H1 (cell line): ENCODE measurements at regions not wholly inside any gene's neighbourhood (a gene's known extent, or its start where the extent isn't known, plus 50 kb on each side); places are given as distances from the start of the nearest gene placed in this dataset.

Experiments
- CHD2 ChIP-seq: IDR thresholded peaks from 2 replicates; pipeline ENCODE4 v1.6.1; 2012; ENCODE audit warnings: low read length, improper control_type of control experiment
- KDM5A ChIP-seq: fragments of 200-600 bp; IDR thresholded peaks from 2 replicates; pipeline ENCODE4 v1.7.1; 2012; ENCODE audit warnings: mild to moderate bottlenecking, low read length, inconsistent platforms, mixed read lengths
- POLR2AphosphoS5 ChIP-seq: IDR thresholded peaks from 2 replicates; pipeline ENCODE4 v1.6.1; 2011; ENCODE audit warnings: low read depth, low read length
- SIRT6 ChIP-seq: IDR thresholded peaks from one replicate; pipeline ENCODE4 v1.7.1; 2012; ENCODE audit warnings: low read length, inconsistent platforms
- TF ChIP-seq, protein P1 (sequence below): fragments of 300-600 bp; sonication (generic); IDR thresholded peaks from 2 replicates; pipeline ENCODE4 v1.7.1; 2012; ENCODE audit warnings: low read length, moderate library complexity, mild to moderate bottlenecking, inconsistent platforms; ENCODE audit not compliant: insufficient replicate concordance

DNA sequence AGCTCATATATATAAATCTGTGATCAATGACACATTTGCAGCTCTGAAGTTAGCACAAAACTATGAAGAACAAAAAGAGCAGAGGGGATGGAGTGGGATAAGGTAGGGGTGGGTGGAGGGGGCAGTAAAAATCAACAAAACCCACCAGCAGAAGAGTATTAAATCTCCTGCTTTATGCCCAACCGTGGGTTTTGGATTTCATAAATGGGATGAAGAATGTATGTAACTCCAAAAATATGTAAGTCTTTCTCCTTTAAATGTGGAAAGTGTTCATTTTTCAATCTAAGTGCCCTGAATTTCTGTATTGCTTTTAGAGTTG is 480.3 kb upstream of the MARCKS start (continued):
- TF ChIP-seq, protein P1, sequence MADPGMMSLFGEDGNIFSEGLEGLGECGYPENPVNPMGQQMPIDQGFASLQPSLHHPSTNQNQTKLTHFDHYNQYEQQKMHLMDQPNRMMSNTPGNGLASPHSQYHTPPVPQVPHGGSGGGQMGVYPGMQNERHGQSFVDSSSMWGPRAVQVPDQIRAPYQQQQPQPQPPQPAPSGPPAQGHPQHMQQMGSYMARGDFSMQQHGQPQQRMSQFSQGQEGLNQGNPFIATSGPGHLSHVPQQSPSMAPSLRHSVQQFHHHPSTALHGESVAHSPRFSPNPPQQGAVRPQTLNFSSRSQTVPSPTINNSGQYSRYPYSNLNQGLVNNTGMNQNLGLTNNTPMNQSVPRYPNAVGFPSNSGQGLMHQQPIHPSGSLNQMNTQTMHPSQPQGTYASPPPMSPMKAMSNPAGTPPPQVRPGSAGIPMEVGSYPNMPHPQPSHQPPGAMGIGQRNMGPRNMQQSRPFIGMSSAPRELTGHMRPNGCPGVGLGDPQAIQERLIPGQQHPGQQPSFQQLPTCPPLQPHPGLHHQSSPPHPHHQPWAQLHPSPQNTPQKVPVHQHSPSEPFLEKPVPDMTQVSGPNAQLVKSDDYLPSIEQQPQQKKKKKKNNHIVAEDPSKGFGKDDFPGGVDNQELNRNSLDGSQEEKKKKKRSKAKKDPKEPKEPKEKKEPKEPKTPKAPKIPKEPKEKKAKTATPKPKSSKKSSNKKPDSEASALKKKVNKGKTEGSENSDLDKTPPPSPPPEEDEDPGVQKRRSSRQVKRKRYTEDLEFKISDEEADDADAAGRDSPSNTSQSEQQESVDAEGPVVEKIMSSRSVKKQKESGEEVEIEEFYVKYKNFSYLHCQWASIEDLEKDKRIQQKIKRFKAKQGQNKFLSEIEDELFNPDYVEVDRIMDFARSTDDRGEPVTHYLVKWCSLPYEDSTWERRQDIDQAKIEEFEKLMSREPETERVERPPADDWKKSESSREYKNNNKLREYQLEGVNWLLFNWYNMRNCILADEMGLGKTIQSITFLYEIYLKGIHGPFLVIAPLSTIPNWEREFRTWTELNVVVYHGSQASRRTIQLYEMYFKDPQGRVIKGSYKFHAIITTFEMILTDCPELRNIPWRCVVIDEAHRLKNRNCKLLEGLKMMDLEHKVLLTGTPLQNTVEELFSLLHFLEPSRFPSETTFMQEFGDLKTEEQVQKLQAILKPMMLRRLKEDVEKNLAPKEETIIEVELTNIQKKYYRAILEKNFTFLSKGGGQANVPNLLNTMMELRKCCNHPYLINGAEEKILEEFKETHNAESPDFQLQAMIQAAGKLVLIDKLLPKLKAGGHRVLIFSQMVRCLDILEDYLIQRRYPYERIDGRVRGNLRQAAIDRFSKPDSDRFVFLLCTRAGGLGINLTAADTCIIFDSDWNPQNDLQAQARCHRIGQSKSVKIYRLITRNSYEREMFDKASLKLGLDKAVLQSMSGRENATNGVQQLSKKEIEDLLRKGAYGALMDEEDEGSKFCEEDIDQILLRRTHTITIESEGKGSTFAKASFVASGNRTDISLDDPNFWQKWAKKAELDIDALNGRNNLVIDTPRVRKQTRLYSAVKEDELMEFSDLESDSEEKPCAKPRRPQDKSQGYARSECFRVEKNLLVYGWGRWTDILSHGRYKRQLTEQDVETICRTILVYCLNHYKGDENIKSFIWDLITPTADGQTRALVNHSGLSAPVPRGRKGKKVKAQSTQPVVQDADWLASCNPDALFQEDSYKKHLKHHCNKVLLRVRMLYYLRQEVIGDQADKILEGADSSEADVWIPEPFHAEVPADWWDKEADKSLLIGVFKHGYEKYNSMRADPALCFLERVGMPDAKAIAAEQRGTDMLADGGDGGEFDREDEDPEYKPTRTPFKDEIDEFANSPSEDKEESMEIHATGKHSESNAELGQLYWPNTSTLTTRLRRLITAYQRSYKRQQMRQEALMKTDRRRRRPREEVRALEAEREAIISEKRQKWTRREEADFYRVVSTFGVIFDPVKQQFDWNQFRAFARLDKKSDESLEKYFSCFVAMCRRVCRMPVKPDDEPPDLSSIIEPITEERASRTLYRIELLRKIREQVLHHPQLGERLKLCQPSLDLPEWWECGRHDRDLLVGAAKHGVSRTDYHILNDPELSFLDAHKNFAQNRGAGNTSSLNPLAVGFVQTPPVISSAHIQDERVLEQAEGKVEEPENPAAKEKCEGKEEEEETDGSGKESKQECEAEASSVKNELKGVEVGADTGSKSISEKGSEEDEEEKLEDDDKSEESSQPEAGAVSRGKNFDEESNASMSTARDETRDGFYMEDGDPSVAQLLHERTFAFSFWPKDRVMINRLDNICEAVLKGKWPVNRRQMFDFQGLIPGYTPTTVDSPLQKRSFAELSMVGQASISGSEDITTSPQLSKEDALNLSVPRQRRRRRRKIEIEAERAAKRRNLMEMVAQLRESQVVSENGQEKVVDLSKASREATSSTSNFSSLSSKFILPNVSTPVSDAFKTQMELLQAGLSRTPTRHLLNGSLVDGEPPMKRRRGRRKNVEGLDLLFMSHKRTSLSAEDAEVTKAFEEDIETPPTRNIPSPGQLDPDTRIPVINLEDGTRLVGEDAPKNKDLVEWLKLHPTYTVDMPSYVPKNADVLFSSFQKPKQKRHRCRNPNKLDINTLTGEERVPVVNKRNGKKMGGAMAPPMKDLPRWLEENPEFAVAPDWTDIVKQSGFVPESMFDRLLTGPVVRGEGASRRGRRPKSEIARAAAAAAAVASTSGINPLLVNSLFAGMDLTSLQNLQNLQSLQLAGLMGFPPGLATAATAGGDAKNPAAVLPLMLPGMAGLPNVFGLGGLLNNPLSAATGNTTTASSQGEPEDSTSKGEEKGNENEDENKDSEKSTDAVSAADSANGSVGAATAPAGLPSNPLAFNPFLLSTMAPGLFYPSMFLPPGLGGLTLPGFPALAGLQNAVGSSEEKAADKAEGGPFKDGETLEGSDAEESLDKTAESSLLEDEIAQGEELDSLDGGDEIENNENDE: no peak
- TF ChIP-seq POLR2AphosphoS5 (no peak), SIRT6 (no peak), CHD2 (no peak), KDM5A (no peak)
